ENCODE measurements at regions not wholly inside any gene's neighbourhood (a gene's known extent, or its start where the extent isn't known, plus 50 kb on each side); places are given as distances from the start of the nearest gene placed in this dataset.

GRCh38 chr7:98464558-98464940 lies 63.7 kb upstream of the BAIAP2L1 start:
- DNase-seq (ENCODE audit: low spot score) = no peak

DNA sequence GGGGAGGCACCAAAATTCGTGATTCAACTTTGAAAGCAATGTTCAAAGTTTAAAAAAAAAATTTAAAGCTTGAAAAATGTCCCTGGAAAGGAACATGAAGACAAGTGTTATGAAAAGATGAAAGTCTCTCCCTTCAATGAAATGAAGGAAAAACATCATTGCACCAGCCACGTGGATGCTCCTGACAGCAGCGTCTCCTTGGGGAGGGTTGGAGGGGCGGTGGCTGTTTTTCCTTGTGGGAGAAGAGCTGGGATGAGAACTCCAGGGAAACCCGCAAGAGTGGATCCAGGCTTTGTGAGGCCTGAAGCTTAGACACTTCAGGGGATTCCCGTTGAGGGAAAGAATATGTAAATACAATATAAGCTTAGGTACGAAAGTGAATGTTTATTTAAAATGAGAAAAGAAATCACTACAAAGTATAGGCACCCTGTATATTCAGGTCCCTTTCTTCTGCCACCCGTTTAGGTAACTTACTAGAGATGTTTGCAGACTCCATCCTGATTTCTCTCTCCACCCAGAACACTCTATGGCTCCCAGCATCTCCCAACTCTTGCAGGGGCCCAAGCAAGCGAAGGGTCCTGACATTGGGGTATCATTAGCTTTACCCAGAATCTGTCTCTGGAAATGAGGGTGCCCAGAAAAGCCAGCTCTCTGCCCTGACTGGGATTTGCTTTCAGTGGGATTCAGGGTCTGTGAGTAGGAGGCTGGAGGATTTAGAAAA lies 63.1 kb upstream of the BAIAP2L1 start:
- DNase-seq (ENCODE audit: low spot score) = no peak

DNA sequence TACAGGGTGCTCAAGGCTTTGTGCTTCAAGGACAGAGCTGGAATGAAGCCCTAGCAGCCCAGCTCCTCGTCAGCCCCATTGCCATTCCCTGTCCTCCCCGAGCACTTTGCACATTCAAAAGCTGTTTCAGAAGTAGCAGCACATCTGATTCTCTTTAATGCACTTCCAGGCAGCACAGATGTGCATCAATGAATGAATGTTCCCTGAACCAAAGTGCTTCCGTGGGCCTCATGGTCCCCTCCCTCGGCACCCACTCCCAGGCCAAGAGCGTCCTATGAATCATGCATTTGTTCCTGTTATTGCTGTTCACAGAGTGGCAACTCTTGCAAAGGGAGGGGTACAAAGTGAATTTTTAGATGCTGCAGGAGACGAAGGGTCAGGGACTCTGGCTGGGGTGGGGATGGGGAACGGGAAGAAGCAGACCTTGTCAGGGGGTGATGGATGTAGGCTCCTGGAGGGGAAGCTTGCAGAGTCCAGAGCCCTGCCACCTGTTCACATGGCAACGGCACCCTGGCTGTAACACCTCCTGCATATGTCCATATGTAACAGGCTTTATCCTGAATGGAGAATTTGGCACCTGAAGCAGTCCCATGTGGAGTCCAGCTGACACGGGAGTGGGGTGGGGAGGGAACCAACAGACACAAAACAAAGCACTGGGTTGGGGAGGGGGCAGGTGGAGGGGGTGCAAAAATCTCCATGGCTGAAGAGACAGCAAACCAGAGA lies 62.2 kb upstream of the BAIAP2L1 start:
- DNase-seq (ENCODE audit: low spot score) = no peak

- no peak for DNase-seq (ENCODE audit: low spot score)
These were observed 60.0 kb upstream of the BAIAP2L1 start for GRCh38 chr7:98460902-98461301.

DNA sequence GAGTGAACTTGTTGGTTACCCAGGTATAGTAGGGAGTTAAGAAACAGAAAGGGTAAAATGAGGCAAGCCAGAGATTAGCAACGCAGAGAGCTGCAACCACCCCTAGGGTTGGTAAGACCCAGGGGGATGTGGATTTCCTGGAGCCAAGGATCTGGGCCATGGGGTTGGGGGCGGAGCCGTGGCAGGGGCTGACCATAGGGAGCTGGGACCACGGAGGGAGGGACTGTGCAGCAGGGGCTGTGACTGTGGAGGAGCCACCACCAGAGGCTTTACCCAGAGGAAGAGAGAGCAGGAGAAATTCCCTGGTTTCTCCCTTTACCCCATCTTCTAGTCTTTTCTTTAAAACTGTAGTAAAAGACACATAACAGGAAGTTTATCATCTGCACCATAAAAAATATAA lies 58.6 kb upstream of the BAIAP2L1 start:
- DNase-seq (ENCODE audit: low spot score) = no peak

- no peak for DNase-seq (ENCODE audit: low spot score)
These were observed 57.4 kb upstream of the BAIAP2L1 start for GRCh38 chr7:98458090-98458875.

DNA sequence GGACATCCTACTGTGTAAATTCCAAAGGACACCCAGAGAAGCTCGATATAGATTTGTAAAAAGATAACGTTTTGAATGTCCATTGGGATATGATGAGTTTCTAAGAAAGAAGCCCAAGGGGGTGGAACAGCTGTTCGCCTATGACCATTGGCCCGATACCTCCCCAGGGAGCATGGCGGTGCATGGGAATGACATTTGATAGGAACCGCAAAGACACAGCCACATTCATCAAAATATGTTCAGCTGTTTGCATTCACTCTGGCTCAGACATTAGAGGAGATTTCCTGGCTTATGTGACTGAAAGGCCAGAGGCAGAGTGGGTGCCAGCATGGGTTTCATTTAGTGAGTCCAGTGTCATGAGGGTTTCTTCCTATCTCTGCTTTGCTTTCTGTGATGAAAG lies 56.0 kb upstream of the BAIAP2L1 start:
- DNase-seq (ENCODE audit: low spot score) = no peak

DNA sequence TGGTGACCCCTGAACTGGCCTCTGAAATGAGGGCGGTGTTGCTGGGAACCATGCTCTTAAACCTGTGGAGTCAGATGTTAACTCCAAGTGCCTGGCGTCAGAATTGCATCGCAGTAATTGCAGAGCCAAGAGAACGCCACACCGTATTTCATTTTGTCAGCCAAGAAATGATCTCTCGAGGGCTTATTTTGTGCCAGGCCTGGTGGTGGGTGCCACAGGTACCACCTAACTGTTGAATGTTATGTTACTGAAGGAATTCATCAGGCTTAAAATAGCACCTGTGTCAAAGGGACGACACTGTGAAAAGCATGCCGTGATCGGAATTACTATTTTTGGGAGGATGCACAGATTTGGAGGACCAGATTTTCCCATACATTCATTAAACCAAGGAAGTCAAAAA lies 51.9 kb upstream of the BAIAP2L1 start:
- no peak for DNase-seq (ENCODE audit: low spot score)
